ENCODE measurements at regions not wholly inside any gene's neighbourhood (a gene's known extent, or its start where the extent isn't known, plus 50 kb on each side); places are given as distances from the start of the nearest gene placed in this dataset.

DNA sequence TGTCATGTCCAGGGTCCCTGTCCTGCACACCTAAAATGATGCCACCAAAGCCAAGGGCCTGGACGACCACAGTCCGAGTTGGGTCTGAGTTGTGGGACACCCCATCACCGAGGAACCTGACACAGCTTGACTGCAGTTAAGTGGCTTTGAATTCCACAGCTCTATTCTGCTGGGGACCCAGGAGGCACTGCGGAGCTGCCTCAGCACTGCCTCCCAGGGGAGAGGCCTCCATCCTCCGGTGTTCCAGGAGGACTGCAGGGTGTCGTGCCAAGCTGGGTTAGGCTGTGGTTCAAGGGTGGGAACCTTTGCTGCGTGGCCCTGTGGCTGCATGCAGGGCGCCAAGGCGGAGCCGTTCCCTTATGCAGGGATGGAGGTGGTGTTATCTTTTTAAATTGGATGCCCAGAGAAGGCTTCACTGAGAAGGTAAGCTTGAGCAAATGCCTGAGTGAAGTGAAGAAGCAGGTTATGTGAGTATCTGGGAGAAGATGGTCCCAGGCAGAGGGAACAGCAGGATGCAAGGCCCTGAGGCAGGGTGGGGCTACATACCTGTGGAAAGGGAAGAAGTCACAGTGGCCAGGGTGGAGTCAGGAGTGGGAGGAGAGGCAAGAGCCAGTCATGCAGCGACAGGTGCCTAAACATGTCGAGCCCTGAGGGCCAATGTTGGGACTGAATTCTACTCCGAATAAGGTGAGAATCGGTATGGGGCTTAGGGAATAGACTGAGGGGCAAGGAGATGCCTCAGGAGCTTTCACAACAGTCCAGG lies 144.8 kb downstream of the TPRA1 start:
- Histone ChIP-seq H3K9ac (ENCODE audit: low read depth, low read length) (no peak overlapping the region), H3K27ac (ENCODE audit: insufficient read depth, low read length) (no peak overlapping the region), H3K18ac (ENCODE audit: low read depth, low read length) (no peak overlapping the region), H4K5ac (ENCODE audit: low read depth, low read length) (no peak overlapping the region), H3K4me3 (ENCODE audit: insufficient read depth, low read depth, low read length) (no peak overlapping the region), H3K14ac (replicated peaks; ENCODE audit: low read depth, low read length) (no peak overlapping the region), H3K9me3 (ENCODE audit: control insufficient read depth, insufficient read depth, low read length) (no peaks in the 10 kb centered on the region), H2AFZ (replicated peaks; ENCODE audit: low read length, poor library complexity) (no peak overlapping the region), H2BK5ac (ENCODE audit: low read depth, low read length, poor library complexity, severe bottlenecking) (no peak overlapping the region), H3K79me1 (ENCODE audit: low read depth in 1 of 2, low read length in 2 of 2) (no peaks in the 10 kb centered on the region), H2AK9ac (replicated peaks; ENCODE audit: low read depth, low read length, poor library complexity) (no peak overlapping the region), H3K4me2 (ENCODE audit: low read depth, low read length) (no peak overlapping the region), H3K27me3 (ENCODE audit: control insufficient read depth, insufficient read depth, low read length) (peaks cover 18% of the 10 kb centered on the region; the same call in 1 of the 2 replicates), H3K23ac (ENCODE audit: low read depth, low read length) (no peak overlapping the region), H2BK120ac (ENCODE audit: low read depth, low read length) (no peak overlapping the region), H3K4ac (ENCODE audit: low read depth, low read length) (no peak overlapping the region), H3K9me1 (ENCODE audit: insufficient read depth, low read length) (no peaks in the 10 kb centered on the region), H4K8ac (ENCODE audit: low read depth in 2 of 2, low read length in 2 of 2) (no peak overlapping the region), H2BK20ac (ENCODE audit: low read depth, low read length) (no peak overlapping the region), H2AK5ac (ENCODE audit: low read depth, low read length) (no peak overlapping the region), H3K56ac (ENCODE audit: extremely low read depth, insufficient read depth, low read length) (no peak overlapping the region), H2BK15ac (ENCODE audit: low read depth, low read length) (no peak overlapping the region), H3K4me1 (ENCODE audit: control insufficient read depth, insufficient read depth, low read length) (no peaks in the 10 kb centered on the region), H4K91ac (ENCODE audit: insufficient read depth, low read depth, low read length) (no peak overlapping the region), H4K20me1 (ENCODE audit: insufficient read depth, low read length) (no peaks in the 10 kb centered on the region), H3K36me3 (ENCODE audit: control insufficient read depth, insufficient read depth, low read length) (no peaks in the 10 kb centered on the region)
- dilution Hi-C loops (cut with HindIII; ENCODE audit: low sequenced_read_pairs, unreplicated experiment) (no loop called here), in situ Hi-C loops (cut with MboI; ENCODE audit: low sequenced_read_pairs) (no loop called here), intact Hi-C loops (cut with micrococcal nuclease) (no loop called here)
- ChIA-PET CTCF (no interaction called here), POLR2A (ENCODE audit: unreplicated experiment) (no interaction called here)
- no peak for ATAC-seq (ENCODE audit: low read depth)
- 67% methylated on average over 4 of the region's 14 CpGs; no CpG with 5 or more reads in 1 of the 2 experiments for WGBS, 2 experiments (ENCODE audit: extremely low coverage in 2 of 2, insufficient read length in 1 of 2)
- TF ChIP-seq, protein P1, sequence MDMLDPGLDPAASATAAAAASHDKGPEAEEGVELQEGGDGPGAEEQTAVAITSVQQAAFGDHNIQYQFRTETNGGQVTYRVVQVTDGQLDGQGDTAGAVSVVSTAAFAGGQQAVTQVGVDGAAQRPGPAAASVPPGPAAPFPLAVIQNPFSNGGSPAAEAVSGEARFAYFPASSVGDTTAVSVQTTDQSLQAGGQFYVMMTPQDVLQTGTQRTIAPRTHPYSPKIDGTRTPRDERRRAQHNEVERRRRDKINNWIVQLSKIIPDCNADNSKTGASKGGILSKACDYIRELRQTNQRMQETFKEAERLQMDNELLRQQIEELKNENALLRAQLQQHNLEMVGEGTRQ (IDR thresholded peaks at IDR 0.05; ENCODE audit: low read depth, low read length), result no peak
- no peak for TF ChIP-seq CHD1 (IDR thresholded peaks at IDR 0.05; ENCODE audit: low read depth, low read length)
- no peak for TF ChIP-seq RCOR1 (IDR thresholded peaks at IDR 0.05; ENCODE audit: insufficient replicate concordance, low read length)
- TF ChIP-seq, protein P2, sequence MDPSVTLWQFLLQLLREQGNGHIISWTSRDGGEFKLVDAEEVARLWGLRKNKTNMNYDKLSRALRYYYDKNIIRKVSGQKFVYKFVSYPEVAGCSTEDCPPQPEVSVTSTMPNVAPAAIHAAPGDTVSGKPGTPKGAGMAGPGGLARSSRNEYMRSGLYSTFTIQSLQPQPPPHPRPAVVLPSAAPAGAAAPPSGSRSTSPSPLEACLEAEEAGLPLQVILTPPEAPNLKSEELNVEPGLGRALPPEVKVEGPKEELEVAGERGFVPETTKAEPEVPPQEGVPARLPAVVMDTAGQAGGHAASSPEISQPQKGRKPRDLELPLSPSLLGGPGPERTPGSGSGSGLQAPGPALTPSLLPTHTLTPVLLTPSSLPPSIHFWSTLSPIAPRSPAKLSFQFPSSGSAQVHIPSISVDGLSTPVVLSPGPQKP (IDR thresholded peaks at IDR 0.05; ENCODE audit: borderline replicate concordance, low read depth, low read length), result no peak
- TF ChIP-seq RAD21 (IDR thresholded peaks at IDR 0.05; ENCODE audit: low read length), result no peak
- TF ChIP-seq BHLHE40 (IDR thresholded peaks at IDR 0.05; ENCODE audit: low read depth, low read length), result no peak
- TF ChIP-seq CEBPB (IDR thresholded peaks at IDR 0.05; ENCODE audit: low read depth, low read length), result no peak
- no peak for TF ChIP-seq NFE2L2 (IDR thresholded peaks at IDR 0.05; ENCODE audit: low read depth, low read length)
- no peak for TF ChIP-seq FOS (IDR thresholded peaks at IDR 0.05; ENCODE audit: low read depth, low read length)
- TF ChIP-seq RFX5 (IDR thresholded peaks at IDR 0.05; ENCODE audit: low read depth, low read length), result no peak
- TF ChIP-seq MAZ (IDR thresholded peaks at IDR 0.05; ENCODE audit: borderline replicate concordance, low read depth, low read length), result no peak
- TF ChIP-seq, protein P3, sequence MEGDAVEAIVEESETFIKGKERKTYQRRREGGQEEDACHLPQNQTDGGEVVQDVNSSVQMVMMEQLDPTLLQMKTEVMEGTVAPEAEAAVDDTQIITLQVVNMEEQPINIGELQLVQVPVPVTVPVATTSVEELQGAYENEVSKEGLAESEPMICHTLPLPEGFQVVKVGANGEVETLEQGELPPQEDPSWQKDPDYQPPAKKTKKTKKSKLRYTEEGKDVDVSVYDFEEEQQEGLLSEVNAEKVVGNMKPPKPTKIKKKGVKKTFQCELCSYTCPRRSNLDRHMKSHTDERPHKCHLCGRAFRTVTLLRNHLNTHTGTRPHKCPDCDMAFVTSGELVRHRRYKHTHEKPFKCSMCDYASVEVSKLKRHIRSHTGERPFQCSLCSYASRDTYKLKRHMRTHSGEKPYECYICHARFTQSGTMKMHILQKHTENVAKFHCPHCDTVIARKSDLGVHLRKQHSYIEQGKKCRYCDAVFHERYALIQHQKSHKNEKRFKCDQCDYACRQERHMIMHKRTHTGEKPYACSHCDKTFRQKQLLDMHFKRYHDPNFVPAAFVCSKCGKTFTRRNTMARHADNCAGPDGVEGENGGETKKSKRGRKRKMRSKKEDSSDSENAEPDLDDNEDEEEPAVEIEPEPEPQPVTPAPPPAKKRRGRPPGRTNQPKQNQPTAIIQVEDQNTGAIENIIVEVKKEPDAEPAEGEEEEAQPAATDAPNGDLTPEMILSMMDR (conservative IDR thresholded peaks at IDR 0.05; ENCODE audit: low read depth, low read length), result no peak
- TF ChIP-seq MXI1 (IDR thresholded peaks at IDR 0.05; ENCODE audit: borderline replicate concordance, low read depth, low read length), result no peak
- no peak for TF ChIP-seq POLR2A (IDR thresholded peaks at IDR 0.05; ENCODE audit: low read depth, low read length)
- BruUV-seq (replicated peaks), result no TSS peak
- no peak for DNase-seq

Data from IMR-90 (cell line).